SK-N-SH (cell line): ENCODE measurements at regions not wholly inside any gene's neighbourhood (a gene's known extent, or its start where the extent isn't known, plus 50 kb on each side); places are given as distances from the start of the nearest gene placed in this dataset.
A peak's percentile ranks its signal among the peaks of the same experiment; 100 is the strongest.

Experiments used
- CTCF ChIA-PET: fragments of 300-600, 350-600 bp; formaldehyde crosslinking; extraction: SDS; loops from one replicate; lab custom pipeline; 2021; lab: Yijun Ruan, JAX
- POLR2A ChIA-PET: fragments of 350-600 bp; sonication (Branson Sonifier 250); formaldehyde crosslinking; extraction: SDS; loops from one replicate; lab custom pipeline; 2020; ENCODE audit warnings: antibody characterized with exemption, inconsistent platforms; lab: Yijun Ruan, JAX
- DNase-seq: peaks from one replicate; pipeline ENCODE4 v3.0.0; 2012
- H2AFZ ChIP-seq: fragments of 200-600 bp; sonication (generic); 2 replicates; pipeline ENCODE4 v1.8.1; 2016; ENCODE audit warnings: antibody characterized with exemption, mild to moderate bottlenecking, low read depth
- H3F3A ChIP-seq: fragments of 200-600 bp; sonication (generic); replicated peaks from 2 replicates; pipeline ENCODE3; 2016; ENCODE audit warnings: antibody characterized with exemption, mild to moderate bottlenecking; ENCODE audit not compliant: insufficient read depth
- H3K27ac ChIP-seq, 2 experiments: fragments of 200-500 bp in 1 of 2; fragments of 200-600 bp in 1 of 2; sonication (Bioruptor generic) in 1 of 2; sonication (generic), shearing (Covaris generic) in 1 of 2; 2 replicates each; pipeline versions ENCODE4 v1.5.1 to v1.6.1; 2014 to 2016; ENCODE audit warnings: low read depth in 2 of 2, inconsistent platforms in 1 of 2, low read length in 1 of 2, mild to moderate bottlenecking in 1 of 2, mixed read lengths in 1 of 2
- H3K27me3 ChIP-seq: fragments of 200-600 bp; sonication (generic), shearing (Covaris generic); 2 replicates; pipeline ENCODE4 v1.6.1; 2016; ENCODE audit warnings: mixed run types; ENCODE audit not compliant: insufficient read depth
- H3K36me3 ChIP-seq, 2 experiments: fragments of 200-500 bp in 1 of 2; fragments of 200-600 bp in 1 of 2; sonication (Bioruptor generic) in 1 of 2; sonication (generic) in 1 of 2; replicated peaks in 1 of 2; 2 replicates each; pipeline versions ENCODE3 to v1.5.1; 2014 to 2016; ENCODE audit warnings: low read length in 1 of 2, mild to moderate bottlenecking in 1 of 2; ENCODE audit not compliant: insufficient read depth in 2 of 2, control insufficient read depth in 1 of 2
- H3K4me1 ChIP-seq, 2 experiments: fragments of 200-500 bp in 1 of 2; fragments of 200-600 bp in 1 of 2; sonication (Bioruptor generic) in 1 of 2; sonication (generic), shearing (Covaris generic) in 1 of 2; 2 replicates each; pipeline versions ENCODE4 v1.5.1 to v1.6.1; 2014 to 2016; ENCODE audit warnings: low read depth in 1 of 2, low read length in 1 of 2, mixed run types in 1 of 2; ENCODE audit not compliant: insufficient read depth in 2 of 2, control insufficient read depth in 1 of 2
- H3K4me2 ChIP-seq: fragments of 200-600 bp; sonication (generic), shearing (Covaris generic); 2 replicates; pipeline ENCODE4 v1.6.1; 2017; ENCODE audit warnings: mixed run types
- H3K4me3 ChIP-seq, 2 experiments: fragments of 200-500 bp in 1 of 2; fragments of 200-600 bp in 1 of 2; sonication (Bioruptor generic) in 1 of 2; sonication (generic), shearing (Covaris generic) in 1 of 2; 2 replicates each; pipeline versions ENCODE4 v1.5.1 to v1.8.1; 2014 to 2016; ENCODE audit warnings: low read depth in 2 of 2, inconsistent platforms in 1 of 2, low read length in 1 of 2, mild to moderate bottlenecking in 1 of 2, mixed read lengths in 1 of 2, moderate library complexity in 1 of 2
- H3K79me2 ChIP-seq: fragments of 200-600 bp; sonication (generic); 2 replicates; pipeline ENCODE4 v1.8.1; 2017; ENCODE audit warnings: mild to moderate bottlenecking; ENCODE audit not compliant: insufficient read depth
- H3K9ac ChIP-seq: fragments of 200-600 bp; sonication (generic); 2 replicates; pipeline ENCODE4 v1.6.1; 2017; ENCODE audit warnings: mixed run types
- H3K9me2 ChIP-seq: fragments of 200-600 bp; sonication (generic); 2 replicates; pipeline ENCODE4 v1.6.1; 2017; ENCODE audit warnings: mixed run types
- H3K9me3 ChIP-seq: fragments of 200-600 bp; sonication (generic); 2 replicates; pipeline ENCODE4 v1.6.1; 2017; ENCODE audit warnings: mixed run types, mild to moderate bottlenecking, moderate library complexity
- H4K20me1 ChIP-seq: fragments of 200-600 bp; sonication (generic); 2 replicates; pipeline ENCODE4 v1.6.1; 2017; ENCODE audit warnings: mild to moderate bottlenecking, mixed run types; ENCODE audit not compliant: insufficient read depth
- CHD2 ChIP-seq: fragments of 150-350 bp; IDR thresholded peaks from 2 replicates; pipeline ENCODE4 v1.6.1; 2018; ENCODE audit warnings: low read length; ENCODE audit not compliant: partially characterized antibody
- ELF1 ChIP-seq: IDR thresholded peaks from 2 replicates; pipeline ENCODE4 v1.4.0; 2012
- EP300 ChIP-seq, 2 experiments: IDR thresholded peaks; 2 replicates each; pipeline versions ENCODE4 v1.4.0 to v1.6.1; 2012; ENCODE audit warnings: borderline replicate concordance in 1 of 2, low read depth in 1 of 2, low read length in 1 of 2
- FOSL2 ChIP-seq: IDR thresholded peaks from 2 replicates; pipeline ENCODE4 v1.4.0; 2012; ENCODE audit warnings: low read depth, mild to moderate bottlenecking, moderate library complexity, borderline replicate concordance
- FOXJ3 ChIP-seq: sonication (generic); formaldehyde crosslinking; IDR thresholded peaks from 2 replicates; pipeline ENCODE4 v1.5.1; 2020; ENCODE audit warnings: mild to moderate bottlenecking, missing genetic modification reagents
- FOXM1 ChIP-seq: IDR thresholded peaks from 2 replicates; pipeline ENCODE4 v1.4.0; 2012; ENCODE audit warnings: low read depth, mild to moderate bottlenecking
- GABPA ChIP-seq: IDR thresholded peaks from 2 replicates; pipeline ENCODE4 v1.4.0; 2012; ENCODE audit warnings: low read depth, mild to moderate bottlenecking
- GATA2 ChIP-seq: sonication (generic); formaldehyde crosslinking; IDR thresholded peaks from 2 replicates; pipeline ENCODE4 v1.5.0; 2020; ENCODE audit warnings: mild to moderate bottlenecking, missing genetic modification reagents
- JUND ChIP-seq: IDR thresholded peaks from 2 replicates; pipeline ENCODE4 v1.4.0; 2012
- MEF2A ChIP-seq: IDR thresholded peaks from 2 replicates; pipeline ENCODE4 v1.4.0; 2012; ENCODE audit warnings: low read depth, borderline replicate concordance
- MXI1 ChIP-seq: IDR thresholded peaks from 2 replicates; pipeline ENCODE4 v1.6.1; 2012; ENCODE audit warnings: mild to moderate bottlenecking, low read depth, low read length, improper control_type of control experiment
- NFIC ChIP-seq: IDR thresholded peaks from 2 replicates; pipeline ENCODE4 v1.4.0; 2012; ENCODE audit warnings: borderline replicate concordance
- NRF1 ChIP-seq: IDR thresholded peaks from 2 replicates; pipeline ENCODE4 v1.6.1; 2012; ENCODE audit warnings: low read depth, mild to moderate bottlenecking, low read length
- PBX3 ChIP-seq: IDR thresholded peaks from 2 replicates; pipeline ENCODE4; 2012
- POLR2AphosphoS5 ChIP-seq: IDR thresholded peaks from 2 replicates; pipeline ENCODE4 v1.6.1; 2012; ENCODE audit warnings: low read depth, low read length
- RCOR1 ChIP-seq: fragments of 150-350 bp; IDR thresholded peaks from 2 replicates; pipeline ENCODE4 v1.6.1; 2017; ENCODE audit warnings: antibody characterized with exemption, low read length
- RFX5 ChIP-seq: IDR thresholded peaks from 2 replicates; pipeline ENCODE4 v1.6.1; 2012; ENCODE audit warnings: mild to moderate bottlenecking, improper control_type of control experiment, low read length
- RXRA ChIP-seq: IDR thresholded peaks from 2 replicates; pipeline ENCODE4 v1.4.0; 2012; ENCODE audit warnings: low read depth, mild to moderate bottlenecking, borderline replicate concordance
- SMC3 ChIP-seq: IDR thresholded peaks from 2 replicates; pipeline ENCODE4 v1.6.1; 2012; ENCODE audit warnings: low read depth, low read length, improper control_type of control experiment
- TAF1 ChIP-seq: IDR thresholded peaks from 2 replicates; pipeline ENCODE4 v1.6.1; 2012; ENCODE audit warnings: low read depth, mild to moderate bottlenecking, low read length, moderate library complexity, borderline replicate concordance
- TCF12 ChIP-seq: IDR thresholded peaks from 2 replicates; pipeline ENCODE4 v1.4.0; 2012
- TEAD4 ChIP-seq: IDR thresholded peaks from 2 replicates; pipeline ENCODE4 v1.4.0; 2012; ENCODE audit warnings: mild to moderate bottlenecking, borderline replicate concordance; ENCODE audit not compliant: insufficient read depth
- USF2 ChIP-seq: fragments of 150-350 bp; IDR thresholded peaks from 2 replicates; pipeline ENCODE4 v1.6.1; 2017; ENCODE audit warnings: antibody characterized with exemption, low read length, low read depth, borderline replicate concordance
- YY1 ChIP-seq: IDR thresholded peaks from 2 replicates; pipeline ENCODE4 v1.4.0; 2012; ENCODE audit warnings: low read depth, mild to moderate bottlenecking
- TF ChIP-seq, protein P1 (sequence below): fragments of 200-600 bp; sonication (generic); IDR thresholded peaks from 2 replicates; pipeline ENCODE4 v1.6.1; 2017; ENCODE audit warnings: antibody characterized with exemption, mild to moderate bottlenecking, moderate library complexity
- TF ChIP-seq, protein P2 (sequence below): IDR thresholded peaks from 2 replicates; pipeline ENCODE4 v1.6.1; 2012; ENCODE audit warnings: mild to moderate bottlenecking, low read depth, low read length, moderate library complexity
- TF ChIP-seq, protein P3 (sequence below): IDR thresholded peaks from 2 replicates; pipeline ENCODE4 v1.4.0; 2012; ENCODE audit warnings: low read depth
- TF ChIP-seq, protein P4 (sequence below): fragments of 150-350 bp; IDR thresholded peaks from 2 replicates; pipeline ENCODE4 v1.6.1; 2016; ENCODE audit warnings: mild to moderate bottlenecking, low read depth, low read length

DNA sequence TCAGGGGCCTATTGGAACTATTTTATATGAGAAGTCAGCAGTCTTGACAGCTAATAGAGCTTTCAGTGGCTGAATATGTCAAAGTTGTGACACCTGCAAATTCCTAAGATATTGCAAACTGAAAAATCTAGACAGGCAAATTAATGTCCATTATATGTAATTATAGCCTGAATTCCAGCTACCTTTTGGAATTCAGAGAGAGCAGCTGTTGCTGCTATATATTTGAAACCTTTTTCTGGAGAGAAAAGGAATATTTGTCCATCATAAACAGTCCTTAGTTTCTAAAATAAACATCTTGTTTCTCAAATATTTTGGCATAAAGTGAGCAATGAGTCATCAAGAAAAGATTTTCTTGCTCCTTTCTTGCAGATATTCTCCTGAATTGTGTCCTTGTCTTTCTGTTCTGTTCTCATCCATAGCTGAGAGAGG, 408.9 kb upstream of the SEMA3D start:
- Histone ChIP-seq H3K4me3 (no peak overlapping the region; a peak in 1 of 4 replicates), H3K36me3 (no peaks in the 10 kb centered on the region), H3K79me2 (no peaks in the 10 kb centered on the region), H3F3A (peaks cover 37% of the 10 kb centered on the region), H4K20me1 (no peaks in the 10 kb centered on the region), H3K9me2 (no peaks in the 10 kb centered on the region), H3K27ac (peak overlapping the region; percentile 47 to 71; a peak in 2 of 4 replicates), H3K9ac (no peak overlapping the region), H3K4me2 (peak overlapping the region; percentile 4; the same call in 1 of the 2 replicates), H3K27me3 (no peaks in the 10 kb centered on the region), H2AFZ (no peak overlapping the region), H3K4me1 (peaks cover 5 to 9% of the 10 kb centered on the region in 2 experiments; a peak in 3 of 4 replicates), H3K9me3 (no peaks in the 10 kb centered on the region)
- DNase-seq = no peak
- ChIA-PET POLR2A (no interaction called here), CTCF (interaction anchor here (1.7 to 1.8 kb wide), 2 partner anchors 12 to 554 kb away, joined by 6 to 7 read pairs; no protein-coding TSS in a partner anchor)
- TF ChIP-seq, protein P1, sequence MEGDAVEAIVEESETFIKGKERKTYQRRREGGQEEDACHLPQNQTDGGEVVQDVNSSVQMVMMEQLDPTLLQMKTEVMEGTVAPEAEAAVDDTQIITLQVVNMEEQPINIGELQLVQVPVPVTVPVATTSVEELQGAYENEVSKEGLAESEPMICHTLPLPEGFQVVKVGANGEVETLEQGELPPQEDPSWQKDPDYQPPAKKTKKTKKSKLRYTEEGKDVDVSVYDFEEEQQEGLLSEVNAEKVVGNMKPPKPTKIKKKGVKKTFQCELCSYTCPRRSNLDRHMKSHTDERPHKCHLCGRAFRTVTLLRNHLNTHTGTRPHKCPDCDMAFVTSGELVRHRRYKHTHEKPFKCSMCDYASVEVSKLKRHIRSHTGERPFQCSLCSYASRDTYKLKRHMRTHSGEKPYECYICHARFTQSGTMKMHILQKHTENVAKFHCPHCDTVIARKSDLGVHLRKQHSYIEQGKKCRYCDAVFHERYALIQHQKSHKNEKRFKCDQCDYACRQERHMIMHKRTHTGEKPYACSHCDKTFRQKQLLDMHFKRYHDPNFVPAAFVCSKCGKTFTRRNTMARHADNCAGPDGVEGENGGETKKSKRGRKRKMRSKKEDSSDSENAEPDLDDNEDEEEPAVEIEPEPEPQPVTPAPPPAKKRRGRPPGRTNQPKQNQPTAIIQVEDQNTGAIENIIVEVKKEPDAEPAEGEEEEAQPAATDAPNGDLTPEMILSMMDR = no peak
- TF ChIP-seq PBX3 (peak; percentile 56), POLR2AphosphoS5 (no peak), TEAD4 (no peak; the same call in 1 of the 2 replicates), SMC3 (no peak), RCOR1 (no peak), RFX5 (no peak), GATA2 (no peak), CHD2 (no peak), MEF2A (no peak), TAF1 (no peak), ELF1 (no peak), JUND (peak; percentile 74), FOSL2 (peak; percentile 73), YY1 (no peak), NFIC (peak; percentile 52; the same call in 1 of the 2 replicates), FOXJ3 (CRISPR knock-in tag) (no peak), RXRA (no peak), GABPA (no peak), FOXM1 (no peak), MXI1 (no peak), USF2 (no peak), EP300 (IDR thresholded peaks at IDR 0.05; ENCODE audit: borderline replicate concordance in 1 of 2, low read depth in 1 of 2, low read length in 1 of 2) (no peak), TCF12 (peak; percentile 39; the same call in 1 of the 2 replicates), NRF1 (no peak)
- TF ChIP-seq, protein P2, sequence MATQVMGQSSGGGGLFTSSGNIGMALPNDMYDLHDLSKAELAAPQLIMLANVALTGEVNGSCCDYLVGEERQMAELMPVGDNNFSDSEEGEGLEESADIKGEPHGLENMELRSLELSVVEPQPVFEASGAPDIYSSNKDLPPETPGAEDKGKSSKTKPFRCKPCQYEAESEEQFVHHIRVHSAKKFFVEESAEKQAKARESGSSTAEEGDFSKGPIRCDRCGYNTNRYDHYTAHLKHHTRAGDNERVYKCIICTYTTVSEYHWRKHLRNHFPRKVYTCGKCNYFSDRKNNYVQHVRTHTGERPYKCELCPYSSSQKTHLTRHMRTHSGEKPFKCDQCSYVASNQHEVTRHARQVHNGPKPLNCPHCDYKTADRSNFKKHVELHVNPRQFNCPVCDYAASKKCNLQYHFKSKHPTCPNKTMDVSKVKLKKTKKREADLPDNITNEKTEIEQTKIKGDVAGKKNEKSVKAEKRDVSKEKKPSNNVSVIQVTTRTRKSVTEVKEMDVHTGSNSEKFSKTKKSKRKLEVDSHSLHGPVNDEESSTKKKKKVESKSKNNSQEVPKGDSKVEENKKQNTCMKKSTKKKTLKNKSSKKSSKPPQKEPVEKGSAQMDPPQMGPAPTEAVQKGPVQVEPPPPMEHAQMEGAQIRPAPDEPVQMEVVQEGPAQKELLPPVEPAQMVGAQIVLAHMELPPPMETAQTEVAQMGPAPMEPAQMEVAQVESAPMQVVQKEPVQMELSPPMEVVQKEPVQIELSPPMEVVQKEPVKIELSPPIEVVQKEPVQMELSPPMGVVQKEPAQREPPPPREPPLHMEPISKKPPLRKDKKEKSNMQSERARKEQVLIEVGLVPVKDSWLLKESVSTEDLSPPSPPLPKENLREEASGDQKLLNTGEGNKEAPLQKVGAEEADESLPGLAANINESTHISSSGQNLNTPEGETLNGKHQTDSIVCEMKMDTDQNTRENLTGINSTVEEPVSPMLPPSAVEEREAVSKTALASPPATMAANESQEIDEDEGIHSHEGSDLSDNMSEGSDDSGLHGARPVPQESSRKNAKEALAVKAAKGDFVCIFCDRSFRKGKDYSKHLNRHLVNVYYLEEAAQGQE = no peak
- TF ChIP-seq, protein P3, sequence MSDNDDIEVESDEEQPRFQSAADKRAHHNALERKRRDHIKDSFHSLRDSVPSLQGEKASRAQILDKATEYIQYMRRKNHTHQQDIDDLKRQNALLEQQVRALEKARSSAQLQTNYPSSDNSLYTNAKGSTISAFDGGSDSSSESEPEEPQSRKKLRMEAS = no peak
- TF ChIP-seq, protein P4, sequence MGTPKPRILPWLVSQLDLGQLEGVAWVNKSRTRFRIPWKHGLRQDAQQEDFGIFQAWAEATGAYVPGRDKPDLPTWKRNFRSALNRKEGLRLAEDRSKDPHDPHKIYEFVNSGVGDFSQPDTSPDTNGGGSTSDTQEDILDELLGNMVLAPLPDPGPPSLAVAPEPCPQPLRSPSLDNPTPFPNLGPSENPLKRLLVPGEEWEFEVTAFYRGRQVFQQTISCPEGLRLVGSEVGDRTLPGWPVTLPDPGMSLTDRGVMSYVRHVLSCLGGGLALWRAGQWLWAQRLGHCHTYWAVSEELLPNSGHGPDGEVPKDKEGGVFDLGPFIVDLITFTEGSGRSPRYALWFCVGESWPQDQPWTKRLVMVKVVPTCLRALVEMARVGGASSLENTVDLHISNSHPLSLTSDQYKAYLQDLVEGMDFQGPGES = no peak
